ENCODE measurements at regions not wholly inside any gene's neighbourhood (a gene's known extent, or its start where the extent isn't known, plus 50 kb on each side); places are given as distances from the start of the nearest gene placed in this dataset.

DNA sequence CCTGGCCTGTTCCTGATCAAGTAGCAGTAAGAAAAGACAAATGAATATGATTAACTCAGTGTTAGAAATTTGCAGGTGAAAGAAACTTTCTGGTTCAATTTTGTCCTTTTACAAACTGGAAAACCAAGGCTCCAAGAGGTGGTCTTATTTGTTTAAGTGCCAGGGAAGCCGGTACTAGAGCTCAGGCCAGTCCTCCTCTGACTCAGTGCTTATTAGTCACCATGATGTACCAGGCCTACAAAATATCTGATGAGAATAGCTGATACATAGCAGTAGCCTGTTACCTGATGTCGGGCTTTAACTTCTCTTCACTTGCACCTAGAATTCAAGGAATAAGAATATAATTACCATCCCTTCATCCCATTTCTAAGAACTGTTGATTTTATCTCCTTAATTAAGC is 394.8 kb downstream of the LMX1A start:
- TF ChIP-seq, protein P1, sequence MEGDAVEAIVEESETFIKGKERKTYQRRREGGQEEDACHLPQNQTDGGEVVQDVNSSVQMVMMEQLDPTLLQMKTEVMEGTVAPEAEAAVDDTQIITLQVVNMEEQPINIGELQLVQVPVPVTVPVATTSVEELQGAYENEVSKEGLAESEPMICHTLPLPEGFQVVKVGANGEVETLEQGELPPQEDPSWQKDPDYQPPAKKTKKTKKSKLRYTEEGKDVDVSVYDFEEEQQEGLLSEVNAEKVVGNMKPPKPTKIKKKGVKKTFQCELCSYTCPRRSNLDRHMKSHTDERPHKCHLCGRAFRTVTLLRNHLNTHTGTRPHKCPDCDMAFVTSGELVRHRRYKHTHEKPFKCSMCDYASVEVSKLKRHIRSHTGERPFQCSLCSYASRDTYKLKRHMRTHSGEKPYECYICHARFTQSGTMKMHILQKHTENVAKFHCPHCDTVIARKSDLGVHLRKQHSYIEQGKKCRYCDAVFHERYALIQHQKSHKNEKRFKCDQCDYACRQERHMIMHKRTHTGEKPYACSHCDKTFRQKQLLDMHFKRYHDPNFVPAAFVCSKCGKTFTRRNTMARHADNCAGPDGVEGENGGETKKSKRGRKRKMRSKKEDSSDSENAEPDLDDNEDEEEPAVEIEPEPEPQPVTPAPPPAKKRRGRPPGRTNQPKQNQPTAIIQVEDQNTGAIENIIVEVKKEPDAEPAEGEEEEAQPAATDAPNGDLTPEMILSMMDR (IDR thresholded peaks at IDR 0.05; ENCODE audit: low read depth, low read length), result no peak
- TF ChIP-seq EZH2phosphoT487 (IDR thresholded peaks at IDR 0.05; ENCODE audit: low read depth), result no peak

All from OCI-LY3 (cell line).